Nephron (organoid): ENCODE measurements at regions not wholly inside any gene's neighbourhood (a gene's known extent, or its start where the extent isn't known, plus 50 kb on each side); places are given as distances from the start of the nearest gene placed in this dataset.

ENCODE experiments used
- H3K27ac Mint-ChIP-seq, 3 experiments: 2 replicates each; pipeline ENCODE4 v1.8.0; 2020; ENCODE audit warnings: mixed read lengths in 3 of 3, mild to moderate bottlenecking in 2 of 3, moderate library complexity in 1 of 3
- H3K27me3 Mint-ChIP-seq: 2 replicates; pipeline ENCODE4 v1.8.0; 2021; ENCODE audit warnings: low read depth, mild to moderate bottlenecking, moderate library complexity, mixed read lengths
- H3K36me3 Mint-ChIP-seq: 2 replicates; pipeline ENCODE4 v1.8.0; 2020; ENCODE audit warnings: low read depth, mixed read lengths
- H3K4me1 Mint-ChIP-seq: 2 replicates; pipeline ENCODE4 v1.8.0; 2020; ENCODE audit warnings: mixed read lengths
- H3K4me3 Mint-ChIP-seq, 3 experiments: 2 replicates each; pipeline ENCODE4 v1.8.0; 2020; ENCODE audit warnings: mild to moderate bottlenecking in 3 of 3, mixed read lengths in 3 of 3, moderate library complexity in 2 of 3
- H3K9me3 Mint-ChIP-seq: 2 replicates; pipeline ENCODE4 v1.8.0; 2020; ENCODE audit warnings: mixed read lengths
- TF ChIP-seq, protein P1 (sequence below), 3 experiments: fragments of 200-600 bp; sonication (generic); IDR thresholded peaks; one replicate each; pipeline ENCODE4 v1.5.0; 2021; ENCODE audit warnings: antibody characterized with exemption in 3 of 3; ENCODE audit not compliant: unreplicated experiment in 3 of 3

DNA sequence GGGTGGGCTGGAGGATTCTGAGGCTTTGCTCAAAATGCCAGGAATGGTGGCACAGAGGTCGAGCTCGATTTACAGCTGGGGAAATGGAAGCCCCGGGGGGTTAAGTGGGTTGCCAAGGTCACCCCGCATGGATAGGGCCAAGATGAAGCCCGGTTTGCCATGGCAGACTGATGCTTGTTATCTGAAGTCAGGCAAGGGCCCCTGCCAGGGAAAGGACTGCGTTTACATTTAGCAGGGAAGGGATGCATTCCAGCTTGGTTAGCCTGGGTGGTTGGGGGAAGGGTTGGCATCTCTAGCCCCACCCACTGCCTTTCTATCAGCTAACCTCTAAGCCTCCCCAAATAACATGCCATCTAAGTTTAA is 79.0 kb downstream of the RPLP1 start:
- peak overlapping the region in 1 of 3 experiments; percentile 3 for H3K4me3 Mint-ChIP-seq
- peak overlapping the region; percentile 5 to 50 (median 10) for H3K27ac Mint-ChIP-seq
- H3K9me3 Mint-ChIP-seq: no peaks in the 10 kb centered on the region
- peaks cover 40% of the 10 kb centered on the region for H3K27me3 Mint-ChIP-seq
- TF ChIP-seq, protein P1, sequence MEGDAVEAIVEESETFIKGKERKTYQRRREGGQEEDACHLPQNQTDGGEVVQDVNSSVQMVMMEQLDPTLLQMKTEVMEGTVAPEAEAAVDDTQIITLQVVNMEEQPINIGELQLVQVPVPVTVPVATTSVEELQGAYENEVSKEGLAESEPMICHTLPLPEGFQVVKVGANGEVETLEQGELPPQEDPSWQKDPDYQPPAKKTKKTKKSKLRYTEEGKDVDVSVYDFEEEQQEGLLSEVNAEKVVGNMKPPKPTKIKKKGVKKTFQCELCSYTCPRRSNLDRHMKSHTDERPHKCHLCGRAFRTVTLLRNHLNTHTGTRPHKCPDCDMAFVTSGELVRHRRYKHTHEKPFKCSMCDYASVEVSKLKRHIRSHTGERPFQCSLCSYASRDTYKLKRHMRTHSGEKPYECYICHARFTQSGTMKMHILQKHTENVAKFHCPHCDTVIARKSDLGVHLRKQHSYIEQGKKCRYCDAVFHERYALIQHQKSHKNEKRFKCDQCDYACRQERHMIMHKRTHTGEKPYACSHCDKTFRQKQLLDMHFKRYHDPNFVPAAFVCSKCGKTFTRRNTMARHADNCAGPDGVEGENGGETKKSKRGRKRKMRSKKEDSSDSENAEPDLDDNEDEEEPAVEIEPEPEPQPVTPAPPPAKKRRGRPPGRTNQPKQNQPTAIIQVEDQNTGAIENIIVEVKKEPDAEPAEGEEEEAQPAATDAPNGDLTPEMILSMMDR (IDR thresholded peaks at IDR 0.05; ENCODE audit: unreplicated experiment in 3 of 3): no peak
- peaks cover 66% of the 10 kb centered on the region for H3K4me1 Mint-ChIP-seq
- H3K36me3 Mint-ChIP-seq: no peaks in the 10 kb centered on the region

DNA sequence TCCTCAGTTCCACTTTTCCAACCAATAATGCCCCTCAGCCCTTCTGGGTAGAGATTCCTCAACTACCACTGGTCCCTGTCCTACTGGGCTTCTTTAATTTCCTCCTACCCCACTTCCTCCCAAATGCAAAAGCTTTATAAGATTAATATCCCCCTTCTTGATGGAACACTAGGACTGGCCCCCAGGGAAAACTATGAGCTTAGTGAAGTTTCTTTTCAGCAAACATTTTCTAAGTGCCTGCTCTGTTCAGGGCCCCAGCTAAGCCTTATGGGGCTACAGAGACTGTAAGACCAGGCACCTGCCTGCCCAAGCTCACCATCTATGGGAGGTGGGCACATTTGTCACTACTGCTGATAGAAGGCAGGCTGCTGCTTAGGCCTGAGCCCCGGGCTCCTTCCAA is 79.4 kb downstream of the RPLP1 start:
- Mint-ChIP-seq H3K4me1 (peaks cover 67% of the 10 kb centered on the region), H3K9me3 (no peaks in the 10 kb centered on the region), H3K36me3 (no peaks in the 10 kb centered on the region), H3K4me3 (peak overlapping the region in 1 of 3 experiments; percentile 3), H3K27me3 (peaks cover 39% of the 10 kb centered on the region), H3K27ac (peak overlapping the region; percentile 5 to 50 (median 10))
- TF ChIP-seq, protein P1 (IDR thresholded peaks at IDR 0.05; ENCODE audit: unreplicated experiment in 3 of 3): no peak

DNA sequence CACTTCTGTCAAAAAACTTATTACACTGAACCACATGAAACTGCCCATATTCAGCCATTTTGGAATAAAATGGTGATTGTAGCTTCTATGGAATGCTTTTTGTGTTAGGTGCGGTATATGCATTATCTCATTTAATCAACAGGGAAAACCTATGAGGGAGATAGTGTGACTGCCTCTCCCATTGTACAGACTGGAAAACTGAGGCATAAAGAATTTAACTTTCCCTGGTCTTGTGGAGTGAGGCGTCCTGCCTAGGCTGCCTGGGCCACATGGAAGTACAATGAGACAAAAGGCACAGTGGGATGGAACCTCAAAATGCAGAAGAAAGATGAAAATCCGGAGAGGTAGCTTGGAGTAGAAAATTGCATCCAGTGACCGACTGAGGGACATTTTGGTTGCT is 80.2 kb downstream of the RPLP1 start:
- Mint-ChIP-seq H3K36me3 (no peaks in the 10 kb centered on the region), H3K27me3 (peaks cover 34% of the 10 kb centered on the region), H3K27ac (peak overlapping the region in 1 of 3 experiments; percentile 26), H3K4me1 (peaks cover 74% of the 10 kb centered on the region), H3K4me3 (no peak overlapping the region), H3K9me3 (no peaks in the 10 kb centered on the region)
- TF ChIP-seq, protein P1 (IDR thresholded peaks at IDR 0.05; ENCODE audit: unreplicated experiment in 3 of 3): no peak

DNA sequence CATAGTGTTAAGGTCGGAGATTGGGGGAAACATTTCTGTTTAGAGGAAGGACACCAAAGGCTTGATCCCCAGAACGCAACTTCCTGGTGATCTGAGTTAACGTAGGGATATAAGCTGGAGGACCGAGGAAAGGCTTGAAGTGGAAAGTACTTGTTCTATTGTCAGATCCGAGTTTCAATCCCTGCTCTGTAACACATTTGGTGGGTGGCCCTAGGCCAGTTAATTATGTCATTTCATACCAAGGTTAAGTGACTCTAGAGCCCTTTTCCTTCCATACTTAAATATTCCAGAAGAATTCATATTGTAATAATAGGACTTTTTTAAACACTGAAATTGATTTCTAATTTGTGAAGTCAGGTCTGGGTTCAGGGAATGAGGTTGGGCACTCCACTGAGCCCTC is 80.9 kb downstream of the RPLP1 start:
- Mint-ChIP-seq H3K36me3 (no peaks in the 10 kb centered on the region), H3K27me3 (peaks cover 34% of the 10 kb centered on the region), H3K4me1 (peaks cover 79% of the 10 kb centered on the region)

DNA sequence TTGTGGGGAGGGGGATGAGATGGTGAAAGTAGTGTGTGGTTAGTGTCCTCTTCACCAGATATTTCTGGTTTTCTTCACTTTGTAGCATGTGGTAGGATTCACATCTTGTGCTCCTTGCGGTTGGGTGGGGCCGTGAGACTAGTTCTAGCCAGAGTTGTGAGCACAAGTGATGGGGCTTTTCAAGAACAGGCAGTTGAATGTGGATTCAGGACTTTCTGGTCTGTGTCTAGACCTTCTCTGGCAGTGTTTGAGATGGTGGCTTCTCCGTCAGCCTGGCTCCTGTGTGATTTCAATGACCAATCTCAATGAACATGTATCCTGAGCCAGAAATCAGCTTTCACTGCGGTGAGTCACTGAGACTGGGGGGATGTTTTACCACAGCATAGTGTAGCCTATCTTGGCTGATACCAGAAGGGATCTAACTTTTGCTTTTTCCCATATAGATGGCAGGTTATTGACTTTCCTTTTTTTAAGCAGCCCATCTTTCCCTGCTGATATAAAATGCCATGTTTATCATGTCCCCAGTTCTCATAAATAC is 82.6 kb downstream of the RPLP1 start:
- H3K4me3 Mint-ChIP-seq: no peak overlapping the region
- peak overlapping the region in 2 of 3 experiments; percentile 16 to 93 for H3K27ac Mint-ChIP-seq
- no peaks in the 10 kb centered on the region for H3K9me3 Mint-ChIP-seq
- peaks cover 39% of the 10 kb centered on the region for H3K27me3 Mint-ChIP-seq
- TF ChIP-seq, protein P1 (IDR thresholded peaks at IDR 0.05; ENCODE audit: unreplicated experiment in 3 of 3): no peak
- peaks cover 81% of the 10 kb centered on the region for H3K4me1 Mint-ChIP-seq
- no peaks in the 10 kb centered on the region for H3K36me3 Mint-ChIP-seq

More for the DNA sequence above, 80.9 kb downstream of the RPLP1 start:
- no peak overlapping the region for H3K4me3 Mint-ChIP-seq
- TF ChIP-seq, protein P1 (IDR thresholded peaks at IDR 0.05; ENCODE audit: unreplicated experiment in 3 of 3): no peak
- no peaks in the 10 kb centered on the region for H3K9me3 Mint-ChIP-seq
- no peak overlapping the region for H3K27ac Mint-ChIP-seq

DNA sequence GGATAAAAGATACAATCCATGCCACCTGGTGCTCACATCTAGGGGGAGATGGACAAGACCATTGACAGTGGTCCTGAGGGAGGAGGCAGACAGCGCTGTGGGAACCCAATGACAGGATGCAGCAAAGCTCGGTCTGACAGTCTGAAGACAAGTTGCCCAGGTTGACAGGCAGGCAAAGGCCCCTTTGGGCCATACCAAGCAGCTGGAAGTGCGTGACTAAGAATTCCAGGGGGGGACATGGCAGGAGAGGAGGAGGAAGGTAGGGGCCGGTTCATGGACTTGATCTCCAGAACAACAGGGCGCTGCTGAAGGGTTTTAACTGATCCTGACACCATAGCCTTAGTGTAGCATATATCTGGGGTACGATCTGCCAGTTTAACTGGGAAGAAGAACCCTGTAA is 83.4 kb downstream of the RPLP1 start:
- H3K36me3 Mint-ChIP-seq: no peaks in the 10 kb centered on the region
- peak overlapping the region in 1 of 3 experiments; percentile 28 for H3K4me3 Mint-ChIP-seq
- TF ChIP-seq, protein P1 (IDR thresholded peaks at IDR 0.05; ENCODE audit: unreplicated experiment in 3 of 3): no peak
- H3K27me3 Mint-ChIP-seq: peaks cover 38% of the 10 kb centered on the region
- peaks cover 82% of the 10 kb centered on the region for H3K4me1 Mint-ChIP-seq
- no peaks in the 10 kb centered on the region for H3K9me3 Mint-ChIP-seq
- peak overlapping the region; percentile 93 to 95 (median 93) for H3K27ac Mint-ChIP-seq
